Activated CD8-positive, alpha-beta memory T cell treated with anti-CD3 and anti-CD28 coated beads, Interleukin-2, amount 10 ng/mL, durations not matched to agents 7 days and 5 days (primary cell): ENCODE measurements at regions not wholly inside any gene's neighbourhood (a gene's known extent, or its start where the extent isn't known, plus 50 kb on each side); places are given as distances from the start of the nearest gene placed in this dataset.
"Not testable (repeated sequence)": the region's sequence is repeated elsewhere in the genome, so short reads cannot be mapped to it uniquely, and the experiment has no call there.

ENCODE experiments used
- ATAC-seq: fragments of 150-1000 bp; cut with Tn5 transposase; one replicate; pipeline ENCODE4 v1.10.0; 2021; ENCODE audit warnings: moderate library complexity
- CTCF ChIA-PET: fragments of 350-600 bp; sonication (Branson Sonifier 250); formaldehyde crosslinking; loops from one replicate; lab custom pipeline; 2021; ENCODE audit warnings: antibody characterized with exemption; lab: Charles Lee
- DNase-seq: peaks from one replicate; pipeline ENCODE4 v3.0.0-alpha.2; 2020
- H3K27ac Mint-ChIP-seq: one replicate; pipeline ENCODE4 v1.8.0; 2021; ENCODE audit warnings: mild to moderate bottlenecking, mixed read lengths
- H3K27me3 Mint-ChIP-seq: one replicate; pipeline ENCODE4 v1.8.0; 2021; ENCODE audit warnings: mixed read lengths
- H3K36me3 Mint-ChIP-seq: one replicate; pipeline ENCODE4 v1.8.0; 2021; ENCODE audit warnings: mild to moderate bottlenecking, mixed read lengths
- H3K4me1 Mint-ChIP-seq: one replicate; pipeline ENCODE4 v1.8.0; 2021; ENCODE audit warnings: mixed read lengths
- H3K4me3 Mint-ChIP-seq: one replicate; pipeline ENCODE4 v1.8.0; 2021; ENCODE audit warnings: mild to moderate bottlenecking, moderate library complexity, mixed read lengths
- H3K9me3 Mint-ChIP-seq: one replicate; pipeline ENCODE4 v1.8.0; 2022; ENCODE audit warnings: low read depth, mixed read lengths

DNA sequence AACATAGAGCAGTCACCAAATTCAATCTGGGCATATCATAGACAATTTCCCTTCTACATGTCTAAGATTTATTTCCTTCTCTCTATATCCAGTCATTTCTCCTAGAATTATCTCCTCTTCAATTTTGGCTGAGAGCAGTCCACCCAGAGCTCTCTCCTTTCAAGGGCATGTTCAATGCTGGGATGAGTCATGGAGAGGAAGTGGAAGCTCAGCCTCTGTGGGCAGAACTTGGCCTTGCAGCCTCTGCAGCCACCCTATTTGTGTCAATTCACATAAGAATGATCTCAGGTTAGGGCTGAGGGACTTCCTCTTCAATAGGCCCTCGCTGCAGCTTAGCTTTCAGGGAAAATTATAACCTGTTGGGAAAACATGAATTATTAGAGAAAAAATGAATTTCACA is 560.8 kb downstream of the POM121L12 start:
- no peak for ATAC-seq
- no peaks in the 10 kb centered on the region for H3K27me3 Mint-ChIP-seq
- H3K36me3 Mint-ChIP-seq: no peaks in the 10 kb centered on the region
- H3K27ac Mint-ChIP-seq: no peak overlapping the region
- no peak overlapping the region for H3K4me3 Mint-ChIP-seq
- no peaks in the 10 kb centered on the region for H3K4me1 Mint-ChIP-seq
- no peak for DNase-seq
- CTCF ChIA-PET: no interaction called here
- H3K9me3 Mint-ChIP-seq: peaks cover 24% of the 10 kb centered on the region

DNA sequence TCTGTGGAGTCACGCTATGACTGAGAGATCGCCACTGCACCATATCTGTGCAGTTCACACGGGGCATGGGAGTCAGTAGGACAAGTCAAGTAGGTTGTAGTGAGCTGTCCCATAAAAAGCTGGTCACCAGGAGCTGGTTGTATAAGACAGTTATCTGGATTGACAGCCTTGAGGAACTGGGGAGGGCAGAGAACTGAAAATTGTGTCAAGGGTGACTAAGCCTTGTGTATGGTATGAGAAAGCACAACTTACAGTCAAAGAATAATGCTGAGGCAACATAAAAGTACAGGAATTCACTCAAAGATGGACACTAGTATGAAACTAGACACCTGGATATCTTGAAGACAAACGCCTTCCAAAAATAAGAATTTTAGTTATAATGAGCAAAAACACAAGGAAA is 564.9 kb downstream of the POM121L12 start:
- Mint-ChIP-seq H3K4me3 (no peak overlapping the region), H3K9me3 (peaks cover 18% of the 10 kb centered on the region), H3K36me3 (no peaks in the 10 kb centered on the region), H3K27me3 (no peaks in the 10 kb centered on the region), H3K4me1 (no peaks in the 10 kb centered on the region), H3K27ac (no peak overlapping the region)
- ATAC-seq (no peak), DNase-seq (no peak)
- CTCF ChIA-PET: no interaction called here

DNA sequence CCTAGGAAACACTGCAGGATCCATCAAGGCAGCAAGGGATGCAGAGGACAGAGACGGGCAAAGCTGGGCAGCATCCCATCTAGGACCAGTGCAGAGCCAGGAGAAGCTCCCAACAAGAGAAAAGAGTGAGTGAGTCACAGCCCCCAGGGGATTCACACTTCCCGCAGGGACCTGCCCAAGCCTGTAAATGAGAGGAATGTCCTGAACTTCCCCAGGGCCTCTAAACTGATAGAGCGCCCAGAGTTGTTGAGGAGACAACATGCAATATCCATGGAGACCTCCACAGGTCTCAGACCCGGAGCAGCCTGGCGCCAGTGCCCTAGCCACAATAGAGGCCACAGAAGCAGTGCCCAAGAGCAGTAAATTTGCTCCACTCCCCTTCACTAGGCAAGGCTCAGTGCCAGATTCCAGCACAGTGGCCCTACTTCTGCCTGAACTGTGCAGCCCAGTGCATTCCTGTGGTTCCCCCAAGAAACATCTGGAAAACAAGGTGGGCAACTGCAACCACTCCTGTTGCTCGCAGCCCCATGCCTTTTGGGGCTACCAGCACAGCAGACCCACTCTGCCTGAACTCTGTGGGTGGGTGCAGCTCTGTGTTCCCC is 567.5 kb downstream of the POM121L12 start:
- no peaks in the 10 kb centered on the region for H3K27me3 Mint-ChIP-seq
- CTCF ChIA-PET: no interaction called here
- no peaks in the 10 kb centered on the region for H3K4me1 Mint-ChIP-seq
- H3K36me3 Mint-ChIP-seq: no peaks in the 10 kb centered on the region
- H3K9me3 Mint-ChIP-seq: peaks cover 20% of the 10 kb centered on the region
- no peak overlapping the region for H3K27ac Mint-ChIP-seq
- DNase-seq (no peak), ATAC-seq (no peak)
- no peak overlapping the region for H3K4me3 Mint-ChIP-seq

DNA sequence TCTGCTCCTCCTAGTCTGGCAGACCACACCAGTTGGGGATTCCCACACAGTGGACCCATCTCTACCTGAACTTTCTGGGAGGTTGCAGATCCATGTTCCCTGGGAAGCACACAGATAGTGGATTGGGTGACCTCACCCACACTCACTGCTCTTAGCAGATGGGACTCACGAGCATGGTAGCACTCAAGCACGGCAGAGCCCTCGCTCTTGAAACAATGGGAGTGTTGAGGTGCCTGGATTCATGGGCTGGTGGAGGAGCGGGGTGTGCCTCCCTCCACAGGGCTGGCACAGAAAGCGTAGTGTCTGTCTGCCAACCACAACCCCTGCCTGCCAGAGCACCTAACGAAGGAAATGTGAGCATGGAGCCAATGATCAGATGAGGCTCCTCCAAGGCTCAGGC is 568.0 kb downstream of the POM121L12 start:
- DNase-seq (no peak), ATAC-seq (no peak)
- Mint-ChIP-seq H3K4me1 (no peaks in the 10 kb centered on the region), H3K4me3 (no peak overlapping the region), H3K9me3 (peaks cover 20% of the 10 kb centered on the region), H3K27ac (no peak overlapping the region), H3K27me3 (no peaks in the 10 kb centered on the region), H3K36me3 (no peaks in the 10 kb centered on the region)
- CTCF ChIA-PET: no interaction called here

DNA sequence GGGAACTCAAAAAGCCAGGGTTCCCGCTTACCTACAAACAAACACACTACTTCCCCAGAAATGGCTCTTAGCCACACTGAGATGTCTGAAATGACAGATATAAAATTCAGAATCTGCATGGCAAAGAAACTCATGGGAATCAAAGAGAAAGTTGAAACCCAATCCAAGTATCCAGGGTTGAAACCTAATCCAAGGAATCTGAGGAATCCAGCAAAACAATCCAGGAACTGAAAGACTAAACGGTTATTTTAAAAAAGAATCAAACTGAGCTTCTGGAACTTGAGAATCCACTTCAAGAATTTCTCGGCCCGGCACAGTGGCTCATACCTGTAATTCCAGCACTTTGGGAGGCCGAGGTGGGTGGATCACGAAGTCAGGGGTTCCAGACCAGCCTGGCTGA is 568.8 kb downstream of the POM121L12 start:
- H3K9me3 Mint-ChIP-seq: peaks cover 20% of the 10 kb centered on the region
- no peaks in the 10 kb centered on the region for H3K36me3 Mint-ChIP-seq
- CTCF ChIA-PET: no interaction called here
- DNase-seq (no peak), ATAC-seq (no peak)
- H3K4me1 Mint-ChIP-seq: no peaks in the 10 kb centered on the region
- no peak overlapping the region for H3K4me3 Mint-ChIP-seq
- no peaks in the 10 kb centered on the region for H3K27me3 Mint-ChIP-seq
- H3K27ac Mint-ChIP-seq: no peak overlapping the region

DNA sequence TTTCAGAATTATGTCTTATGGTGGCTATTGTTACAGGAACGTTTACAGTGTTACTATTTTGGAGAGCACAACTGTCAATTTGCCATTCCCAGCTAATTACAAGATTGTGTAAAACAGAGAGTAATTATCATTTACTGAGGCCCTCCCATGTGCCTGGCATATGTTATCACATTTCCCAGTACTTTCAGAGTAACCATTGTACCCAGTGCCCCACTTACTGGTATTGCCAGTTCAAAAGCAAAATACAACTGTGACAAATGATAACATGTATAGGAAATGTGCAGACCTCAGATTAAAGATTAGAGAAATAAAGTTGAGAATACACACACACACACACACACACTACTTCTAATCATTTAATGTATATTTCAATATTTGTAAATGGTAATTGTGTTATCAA is 572.5 kb downstream of the POM121L12 start:
- H3K4me1 Mint-ChIP-seq: no peaks in the 10 kb centered on the region
- H3K27ac Mint-ChIP-seq: no peak overlapping the region
- H3K36me3 Mint-ChIP-seq: no peaks in the 10 kb centered on the region
- no peaks in the 10 kb centered on the region for H3K27me3 Mint-ChIP-seq
- no peak overlapping the region for H3K4me3 Mint-ChIP-seq
- ATAC-seq: no peak
- H3K9me3 Mint-ChIP-seq: peaks cover 7% of the 10 kb centered on the region
- no peak for DNase-seq
- CTCF ChIA-PET: no interaction called here

DNA sequence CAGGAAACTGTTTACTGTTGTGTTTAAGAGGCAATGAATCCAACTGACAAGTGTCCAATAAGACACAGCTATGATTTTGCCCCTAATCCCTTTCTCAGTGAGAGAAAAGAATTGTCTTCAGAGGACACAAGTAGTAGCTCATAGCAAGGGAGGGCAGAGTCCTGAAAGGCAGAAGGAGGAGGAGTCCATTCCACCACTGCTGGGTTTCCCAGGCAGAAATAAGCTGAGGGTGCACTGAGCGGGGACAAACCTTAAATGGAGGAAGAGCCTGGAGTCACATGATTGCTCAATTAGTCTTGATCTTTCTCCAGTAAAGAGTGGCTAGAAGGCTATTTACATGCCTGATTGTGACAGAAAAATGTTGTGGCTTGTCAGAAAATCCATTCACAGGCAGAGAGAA is 573.8 kb downstream of the POM121L12 start:
- Mint-ChIP-seq H3K27ac (no peak overlapping the region), H3K36me3 (no peaks in the 10 kb centered on the region), H3K9me3 (peaks cover 9% of the 10 kb centered on the region)

DNA sequence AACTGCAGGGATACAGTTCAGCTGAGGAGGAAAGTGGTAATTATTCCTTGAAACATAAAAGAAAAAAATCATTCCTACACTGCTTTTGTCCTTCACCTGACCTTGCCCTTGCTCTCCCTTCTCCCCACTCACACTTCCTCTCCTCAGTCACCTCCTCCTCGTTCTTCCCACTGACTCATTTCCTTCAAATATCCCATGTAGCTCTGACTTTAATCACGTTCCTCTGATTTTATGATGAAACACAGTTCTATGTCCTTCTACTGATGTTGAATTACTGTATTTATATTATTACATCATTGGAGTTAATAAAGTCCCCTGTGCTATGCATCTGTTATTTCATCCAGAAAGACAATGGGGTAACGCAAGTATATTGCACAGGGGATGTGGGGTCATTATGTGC is 575.6 kb downstream of the POM121L12 start:
- Mint-ChIP-seq H3K9me3 (peaks cover 13% of the 10 kb centered on the region), H3K27me3 (no peaks in the 10 kb centered on the region), H3K27ac (no peak overlapping the region), H3K36me3 (no peaks in the 10 kb centered on the region), H3K4me3 (no peak overlapping the region), H3K4me1 (no peaks in the 10 kb centered on the region)
- CTCF ChIA-PET: no interaction called here
- DNase-seq (no peak), ATAC-seq (no peak)

More for the DNA sequence above, 573.8 kb downstream of the POM121L12 start:
- H3K27me3 Mint-ChIP-seq: no peaks in the 10 kb centered on the region
- H3K4me3 Mint-ChIP-seq: no peak overlapping the region
- DNase-seq (no peak), ATAC-seq (no peak)
- no peaks in the 10 kb centered on the region for H3K4me1 Mint-ChIP-seq
- CTCF ChIA-PET: no interaction called here

DNA sequence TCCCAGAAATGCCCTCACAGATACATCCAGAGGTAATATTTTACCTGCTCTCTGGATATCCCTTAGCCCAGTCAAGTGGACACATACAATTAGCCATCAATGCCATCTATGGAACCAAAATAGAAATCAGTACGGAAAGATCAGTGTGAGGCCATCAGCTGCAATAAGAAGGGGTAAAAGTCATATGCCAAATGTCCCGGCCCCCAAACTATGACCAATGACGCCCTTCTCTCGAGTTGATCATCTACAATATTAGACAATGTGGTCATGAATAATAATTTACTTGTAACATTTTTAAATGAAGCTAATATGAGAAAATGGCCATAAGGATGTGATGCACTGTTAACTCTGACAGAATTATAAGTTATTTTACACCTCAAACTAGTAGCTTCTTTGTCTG is 588.9 kb downstream of the POM121L12 start:
- Mint-ChIP-seq H3K4me1 (no peaks in the 10 kb centered on the region), H3K36me3 (no peaks in the 10 kb centered on the region), H3K9me3 (peaks cover 9% of the 10 kb centered on the region), H3K4me3 (no peak overlapping the region), H3K27me3 (no peaks in the 10 kb centered on the region), H3K27ac (no peak overlapping the region)
- ATAC-seq (no peak), DNase-seq (no peak)
- CTCF ChIA-PET: no interaction called here

DNA sequence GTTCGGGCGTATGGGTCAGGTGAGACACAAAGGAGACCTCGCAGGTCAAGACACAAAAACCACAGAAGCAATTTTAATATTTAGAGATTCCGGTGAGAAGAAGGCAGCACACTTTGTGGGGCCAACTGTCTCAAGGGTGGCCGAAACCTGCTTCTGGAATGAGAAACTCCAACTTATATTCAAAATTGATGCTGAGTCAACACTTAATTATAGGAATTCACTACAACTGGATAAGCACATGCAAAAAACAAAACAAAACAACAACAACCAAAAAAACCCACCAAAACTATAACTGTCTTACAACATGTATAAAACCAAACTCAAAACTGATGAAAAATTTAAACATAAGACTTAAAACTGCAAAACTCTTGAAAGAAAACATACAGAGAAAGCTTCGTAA is 593.3 kb downstream of the POM121L12 start:
- Mint-ChIP-seq H3K27ac (no peak overlapping the region), H3K9me3 (peaks cover 8% of the 10 kb centered on the region), H3K4me3 (no peak overlapping the region), H3K27me3 (no peaks in the 10 kb centered on the region), H3K36me3 (no peaks in the 10 kb centered on the region), H3K4me1 (no peaks in the 10 kb centered on the region)
- CTCF ChIA-PET: no interaction called here
- ATAC-seq (no peak), DNase-seq (no peak)

DNA sequence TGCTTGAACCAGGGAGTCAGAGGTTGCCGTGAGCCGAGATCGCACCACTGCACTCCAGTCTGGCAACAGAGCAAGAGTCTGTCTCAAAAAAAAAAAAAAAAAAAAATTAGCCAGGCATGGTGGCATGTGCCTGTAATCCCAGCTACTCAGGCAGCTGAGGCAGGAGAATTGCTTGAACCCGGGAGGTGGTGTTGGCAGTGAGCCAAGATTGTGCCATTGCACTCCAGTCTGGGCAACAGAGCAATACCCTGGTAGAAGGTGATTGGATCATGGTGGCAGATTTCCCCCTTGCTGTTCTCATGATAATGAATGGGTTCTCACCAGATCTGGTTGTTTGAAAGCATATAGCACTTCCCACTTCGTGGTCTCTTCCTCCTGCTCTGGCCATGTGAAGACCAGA is 599.8 kb downstream of the POM121L12 start:
- H3K27me3 Mint-ChIP-seq, H3K4me1 Mint-ChIP-seq, DNase-seq, CTCF ChIA-PET, H3K4me3 Mint-ChIP-seq, ATAC-seq, H3K27ac Mint-ChIP-seq, H3K36me3 Mint-ChIP-seq: not testable (repeated sequence)
- peaks cover 13% of the 10 kb centered on the region for H3K9me3 Mint-ChIP-seq

DNA sequence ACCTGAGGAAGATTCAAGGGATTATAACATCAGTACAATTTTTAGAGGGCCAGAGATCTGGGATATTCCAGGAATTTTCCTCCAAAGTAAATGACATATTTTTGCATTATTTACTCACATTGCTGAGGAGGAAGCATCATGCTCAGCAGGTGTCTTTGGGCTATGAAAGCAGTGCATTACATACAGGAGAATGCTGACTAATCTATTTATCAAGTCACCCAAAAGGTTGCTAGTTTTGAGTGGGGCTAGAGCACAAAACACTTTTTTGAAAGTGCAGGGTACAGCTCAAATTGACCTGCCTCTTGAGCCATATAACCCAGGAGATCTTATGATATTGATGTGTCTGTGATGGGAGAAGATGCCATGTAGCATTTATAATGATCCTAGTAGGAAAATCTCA is 603.1 kb downstream of the POM121L12 start:
- CTCF ChIA-PET: no interaction called here
- Mint-ChIP-seq H3K4me1 (no peaks in the 10 kb centered on the region), H3K27me3 (no peaks in the 10 kb centered on the region), H3K9me3 (peaks cover 7% of the 10 kb centered on the region), H3K36me3 (no peaks in the 10 kb centered on the region), H3K27ac (no peak overlapping the region), H3K4me3 (no peak overlapping the region)
- no peak for ATAC-seq
- DNase-seq: no peak

DNA sequence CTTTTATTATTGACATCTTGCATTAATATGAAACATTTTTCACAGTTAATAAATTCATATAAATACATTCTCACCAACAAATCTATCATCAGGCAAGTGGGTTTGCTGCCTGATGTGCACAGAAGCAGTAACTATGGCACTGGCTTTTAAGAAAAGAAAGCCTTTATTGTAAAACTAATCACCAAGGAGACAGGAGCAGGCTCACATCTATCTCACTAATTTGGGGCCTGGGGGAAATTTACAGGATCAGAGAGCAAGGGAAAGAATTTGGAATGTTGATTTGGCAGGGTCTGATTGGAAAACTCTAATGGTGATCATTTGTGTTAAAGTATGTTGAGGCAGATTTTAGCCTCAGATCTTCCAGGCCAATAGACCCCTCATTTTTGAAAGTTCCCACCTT is 605.7 kb downstream of the POM121L12 start:
- Mint-ChIP-seq H3K4me1 (no peaks in the 10 kb centered on the region), H3K4me3 (no peak overlapping the region), H3K9me3 (peaks cover 9% of the 10 kb centered on the region), H3K27ac (no peak overlapping the region), H3K27me3 (no peaks in the 10 kb centered on the region), H3K36me3 (no peaks in the 10 kb centered on the region)
- DNase-seq: no peak
- no peak for ATAC-seq
- CTCF ChIA-PET: no interaction called here

DNA sequence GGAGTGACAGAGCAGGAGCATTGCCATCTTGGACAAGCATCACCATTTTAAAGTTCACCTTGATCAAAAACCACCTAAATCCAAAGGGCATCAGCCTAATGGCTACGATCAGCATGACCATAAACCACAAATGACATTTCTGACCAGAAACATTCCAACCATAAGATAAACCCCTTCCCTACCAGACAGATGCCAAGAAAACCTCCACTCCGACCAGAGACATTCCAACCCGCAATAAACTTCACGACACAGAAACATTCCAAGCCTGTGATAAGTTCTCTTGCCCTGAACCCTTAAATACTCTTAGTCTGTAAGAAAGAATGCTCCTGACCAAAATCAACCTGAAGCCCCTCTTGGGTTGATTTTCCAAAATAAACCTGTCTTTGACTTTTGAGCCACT is 606.9 kb downstream of the POM121L12 start:
- Mint-ChIP-seq H3K27ac (no peak overlapping the region), H3K36me3 (no peaks in the 10 kb centered on the region), H3K4me1 (no peaks in the 10 kb centered on the region), H3K9me3 (peaks cover 8% of the 10 kb centered on the region), H3K27me3 (no peaks in the 10 kb centered on the region), H3K4me3 (no peak overlapping the region)
- DNase-seq: no peak
- ATAC-seq: no peak
- CTCF ChIA-PET: no interaction called here

DNA sequence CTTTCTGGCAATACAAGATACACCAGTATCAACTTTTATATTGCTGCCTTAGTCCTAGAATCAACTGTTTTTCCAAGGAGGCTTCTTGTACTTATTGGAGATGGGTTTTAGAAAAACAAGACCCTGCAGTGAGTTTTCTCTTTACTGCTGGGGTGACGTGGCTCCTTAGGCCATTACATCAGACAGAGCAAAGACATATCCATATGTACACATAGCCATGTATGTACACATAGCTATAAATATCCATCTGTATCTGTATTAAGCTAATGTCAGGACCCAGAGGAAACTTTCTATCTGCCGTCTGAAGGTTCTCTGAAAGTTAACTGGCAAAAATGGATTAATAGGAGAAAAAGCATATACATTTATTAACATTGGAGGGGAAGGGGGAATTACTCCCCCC is 607.4 kb downstream of the POM121L12 start:
- ATAC-seq: no peak
- H3K9me3 Mint-ChIP-seq: peaks cover 8% of the 10 kb centered on the region
- H3K4me1 Mint-ChIP-seq: no peaks in the 10 kb centered on the region
- CTCF ChIA-PET: no interaction called here
- H3K4me3 Mint-ChIP-seq: no peak overlapping the region
- H3K27me3 Mint-ChIP-seq: no peaks in the 10 kb centered on the region
- H3K36me3 Mint-ChIP-seq: no peaks in the 10 kb centered on the region
- no peak overlapping the region for H3K27ac Mint-ChIP-seq
- DNase-seq: no peak
